Testis (tissue), 2 donors: ENCODE measurements at regions not wholly inside any gene's neighbourhood (a gene's known extent, or its start where the extent isn't known, plus 50 kb on each side); places are given as distances from the start of the nearest gene placed in this dataset.

Experiments used
- POLR2A ChIP-seq: fragments of 450-650 bp; IDR thresholded peaks from one replicate; pipeline ENCODE4 v1.6.1; 2017; ENCODE audit warnings: antibody characterized with exemption, mild to moderate bottlenecking, moderate library complexity
- TF ChIP-seq, protein P1 (sequence below), 3 experiments: fragments of 450-650 bp in 2 of 3; fragments of 200-600 bp in 1 of 3; sonication (generic) in 1 of 3; IDR thresholded peaks; one replicate each; pipeline ENCODE4 v1.5.1; 2016 to 2019; ENCODE audit warnings: antibody characterized with exemption in 3 of 3, mild to moderate bottlenecking in 2 of 3, moderate library complexity in 1 of 3

DNA sequence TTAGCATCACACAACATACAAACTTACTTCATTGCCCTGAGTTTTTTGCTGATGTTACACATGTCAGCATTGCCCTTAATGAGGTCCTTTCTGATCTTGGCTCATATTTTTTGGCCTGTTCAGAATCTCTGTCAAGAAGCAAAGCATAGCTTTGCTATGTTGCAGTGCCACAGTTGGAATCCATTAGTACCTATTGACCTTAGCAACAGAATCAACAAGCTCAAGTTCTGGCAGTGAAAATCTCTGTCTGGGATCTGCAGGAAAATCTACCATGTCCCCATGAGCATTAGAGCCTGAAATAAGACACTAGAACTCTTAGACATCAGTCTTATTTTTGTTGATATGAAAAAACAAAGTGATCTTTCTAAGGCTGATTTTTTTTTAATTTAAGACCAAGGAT lies 105.6 kb upstream of the FHL2 start:
- TF ChIP-seq, protein P1, sequence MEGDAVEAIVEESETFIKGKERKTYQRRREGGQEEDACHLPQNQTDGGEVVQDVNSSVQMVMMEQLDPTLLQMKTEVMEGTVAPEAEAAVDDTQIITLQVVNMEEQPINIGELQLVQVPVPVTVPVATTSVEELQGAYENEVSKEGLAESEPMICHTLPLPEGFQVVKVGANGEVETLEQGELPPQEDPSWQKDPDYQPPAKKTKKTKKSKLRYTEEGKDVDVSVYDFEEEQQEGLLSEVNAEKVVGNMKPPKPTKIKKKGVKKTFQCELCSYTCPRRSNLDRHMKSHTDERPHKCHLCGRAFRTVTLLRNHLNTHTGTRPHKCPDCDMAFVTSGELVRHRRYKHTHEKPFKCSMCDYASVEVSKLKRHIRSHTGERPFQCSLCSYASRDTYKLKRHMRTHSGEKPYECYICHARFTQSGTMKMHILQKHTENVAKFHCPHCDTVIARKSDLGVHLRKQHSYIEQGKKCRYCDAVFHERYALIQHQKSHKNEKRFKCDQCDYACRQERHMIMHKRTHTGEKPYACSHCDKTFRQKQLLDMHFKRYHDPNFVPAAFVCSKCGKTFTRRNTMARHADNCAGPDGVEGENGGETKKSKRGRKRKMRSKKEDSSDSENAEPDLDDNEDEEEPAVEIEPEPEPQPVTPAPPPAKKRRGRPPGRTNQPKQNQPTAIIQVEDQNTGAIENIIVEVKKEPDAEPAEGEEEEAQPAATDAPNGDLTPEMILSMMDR (IDR thresholded peaks at IDR 0.05), result no peak
- no peak for TF ChIP-seq POLR2A
